ENCODE measurements at regions not wholly inside any gene's neighbourhood (a gene's known extent, or its start where the extent isn't known, plus 50 kb on each side); places are given as distances from the start of the nearest gene placed in this dataset.

GRCh38 chr7:41785840-41786239, 83.0 kb upstream of the INHBA start:
- no peak for TF ChIP-seq CTCF (IDR thresholded peaks at IDR 0.05)
- no peak for TF ChIP-seq EZH2 (IDR thresholded peaks at IDR 0.05; ENCODE audit: borderline replicate concordance, insufficient read depth, low read depth, low read length, poor library complexity, severe bottlenecking)
